ENCODE measurements at regions not wholly inside any gene's neighbourhood (a gene's known extent, or its start where the extent isn't known, plus 50 kb on each side); places are given as distances from the start of the nearest gene placed in this dataset.

DNA sequence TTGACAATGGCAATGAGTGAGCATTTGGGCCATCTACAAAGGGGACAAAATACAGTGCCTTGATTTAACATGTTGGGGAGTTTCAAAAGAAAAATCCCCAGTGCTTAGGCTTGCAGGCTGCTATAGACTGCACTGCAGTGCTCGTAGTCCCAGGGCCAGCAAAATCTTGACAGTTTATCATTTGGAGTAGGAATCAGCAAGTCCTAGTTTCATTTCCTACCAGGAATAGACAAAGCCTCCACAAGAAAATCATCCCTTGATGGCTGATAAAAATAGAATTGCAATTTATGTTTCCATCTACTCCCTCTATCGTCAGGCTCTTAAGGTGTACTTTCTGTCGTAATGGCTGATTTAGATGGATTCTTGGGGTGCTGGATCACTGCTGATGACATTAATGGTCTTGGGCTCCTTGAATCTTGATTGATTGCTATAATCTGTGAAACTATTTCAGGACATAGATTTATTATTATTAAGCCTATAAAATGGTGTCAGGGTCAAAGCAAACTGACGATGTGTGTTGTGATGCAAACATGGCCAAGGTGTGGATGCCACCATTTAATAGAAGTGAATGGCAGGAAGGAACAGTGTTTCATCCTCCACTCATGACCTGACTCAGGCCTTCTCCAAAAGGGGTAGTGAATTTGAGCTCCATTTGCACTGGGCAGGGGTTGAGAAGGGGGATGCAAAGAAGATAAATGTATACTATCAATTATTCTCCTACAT lies 171.7 kb downstream of the PIK3R1 start:
- no peaks in the 10 kb centered on the region for H3K9me3 ChIP-seq (ENCODE audit: control insufficient read depth in 2 of 3, insufficient read depth in 1 of 3, low read length in 3 of 3)
- H3K27ac ChIP-seq (ENCODE audit: low read depth in 2 of 2, low read length in 2 of 2): no peak overlapping the region
- H3K4me3 ChIP-seq (ENCODE audit: low read length in 3 of 3): no peak overlapping the region
- no peaks in the 10 kb centered on the region for H3K36me3 ChIP-seq (ENCODE audit: control insufficient read depth in 2 of 3, insufficient read depth in 3 of 3, low read length in 3 of 3)
- H3K27me3 ChIP-seq (ENCODE audit: control insufficient read depth, insufficient read depth, low read length): no peaks in the 10 kb centered on the region
- no peak overlapping the region for H3K9ac ChIP-seq (ENCODE audit: low read length in 3 of 3)
- DNase-seq (no peak), FAIRE-seq (no peak)
- no peaks in the 10 kb centered on the region for H3K4me1 ChIP-seq (ENCODE audit: control insufficient read depth in 2 of 3, insufficient read depth in 2 of 3, low read depth in 1 of 3, low read length in 3 of 3)
- intact Hi-C loops (cut with DNase I): no loop called here
- TF ChIP-seq, protein P1, sequence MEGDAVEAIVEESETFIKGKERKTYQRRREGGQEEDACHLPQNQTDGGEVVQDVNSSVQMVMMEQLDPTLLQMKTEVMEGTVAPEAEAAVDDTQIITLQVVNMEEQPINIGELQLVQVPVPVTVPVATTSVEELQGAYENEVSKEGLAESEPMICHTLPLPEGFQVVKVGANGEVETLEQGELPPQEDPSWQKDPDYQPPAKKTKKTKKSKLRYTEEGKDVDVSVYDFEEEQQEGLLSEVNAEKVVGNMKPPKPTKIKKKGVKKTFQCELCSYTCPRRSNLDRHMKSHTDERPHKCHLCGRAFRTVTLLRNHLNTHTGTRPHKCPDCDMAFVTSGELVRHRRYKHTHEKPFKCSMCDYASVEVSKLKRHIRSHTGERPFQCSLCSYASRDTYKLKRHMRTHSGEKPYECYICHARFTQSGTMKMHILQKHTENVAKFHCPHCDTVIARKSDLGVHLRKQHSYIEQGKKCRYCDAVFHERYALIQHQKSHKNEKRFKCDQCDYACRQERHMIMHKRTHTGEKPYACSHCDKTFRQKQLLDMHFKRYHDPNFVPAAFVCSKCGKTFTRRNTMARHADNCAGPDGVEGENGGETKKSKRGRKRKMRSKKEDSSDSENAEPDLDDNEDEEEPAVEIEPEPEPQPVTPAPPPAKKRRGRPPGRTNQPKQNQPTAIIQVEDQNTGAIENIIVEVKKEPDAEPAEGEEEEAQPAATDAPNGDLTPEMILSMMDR (IDR thresholded peaks at IDR 0.05; ENCODE audit: borderline replicate concordance, extremely low read depth, insufficient read depth): no peak

DNA sequence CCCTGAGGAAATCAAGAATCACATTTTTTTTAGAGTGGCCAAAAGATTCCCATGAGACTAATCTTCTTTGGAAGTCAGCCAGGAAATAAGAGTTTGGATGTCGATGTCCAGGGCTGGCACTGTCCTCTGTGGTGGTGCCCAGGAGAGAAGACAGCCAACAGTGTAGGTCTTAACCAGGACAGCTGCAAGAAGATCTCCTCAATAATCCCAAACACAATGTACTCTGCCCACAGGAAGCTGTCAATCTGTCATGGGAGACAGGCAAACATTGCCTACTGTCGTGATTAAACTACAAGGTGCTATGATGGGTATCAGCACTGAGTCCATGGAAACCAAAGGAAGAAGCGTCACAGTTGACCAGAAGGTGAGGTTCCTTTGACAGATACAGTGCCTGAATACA lies 174.1 kb downstream of the PIK3R1 start:
- Histone ChIP-seq H3K4me3 (ENCODE audit: low read length in 3 of 3) (no peak overlapping the region), H3K27ac (ENCODE audit: low read depth in 2 of 2, low read length in 2 of 2) (no peak overlapping the region), H3K4me1 (ENCODE audit: control insufficient read depth in 2 of 3, insufficient read depth in 2 of 3, low read depth in 1 of 3, low read length in 3 of 3) (no peaks in the 10 kb centered on the region), H3K9me3 (ENCODE audit: control insufficient read depth in 2 of 3, insufficient read depth in 1 of 3, low read length in 3 of 3) (no peaks in the 10 kb centered on the region), H3K9ac (ENCODE audit: low read length in 3 of 3) (no peak overlapping the region), H3K36me3 (ENCODE audit: control insufficient read depth in 2 of 3, insufficient read depth in 3 of 3, low read length in 3 of 3) (no peaks in the 10 kb centered on the region), H3K27me3 (ENCODE audit: control insufficient read depth, insufficient read depth, low read length) (no peaks in the 10 kb centered on the region)
- no peak for DNase-seq
- no peak for FAIRE-seq
- TF ChIP-seq, protein P1 (IDR thresholded peaks at IDR 0.05; ENCODE audit: borderline replicate concordance, extremely low read depth, insufficient read depth): no peak
- intact Hi-C loops (cut with DNase I): no loop called here

DNA sequence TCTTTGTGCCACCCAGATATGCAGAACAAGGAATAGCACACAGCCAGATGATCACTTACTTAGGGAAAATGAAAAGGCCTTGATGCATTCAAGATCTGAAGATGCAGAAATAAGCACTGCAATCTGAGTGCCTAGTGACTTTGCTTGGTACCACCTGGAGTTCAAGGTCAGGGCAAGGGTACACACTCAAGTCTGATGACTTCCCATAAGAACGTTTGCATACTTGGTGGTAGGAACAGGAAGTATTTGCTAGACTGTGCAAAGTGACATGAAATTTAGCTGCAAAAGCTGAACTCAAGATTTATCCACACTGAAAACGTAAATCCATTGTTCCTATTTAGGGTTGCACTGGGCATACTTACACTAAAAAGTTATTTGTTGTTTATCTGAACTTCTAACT lies 177.1 kb downstream of the PIK3R1 start:
- TF ChIP-seq, protein P1 (IDR thresholded peaks at IDR 0.05; ENCODE audit: borderline replicate concordance, extremely low read depth, insufficient read depth): no peak
- no peak for DNase-seq
- no peaks in the 10 kb centered on the region for H3K27me3 ChIP-seq (ENCODE audit: control insufficient read depth, insufficient read depth, low read length)
- no peaks in the 10 kb centered on the region for H3K36me3 ChIP-seq (ENCODE audit: control insufficient read depth in 2 of 3, insufficient read depth in 3 of 3, low read length in 3 of 3)
- no peak overlapping the region for H3K27ac ChIP-seq (ENCODE audit: low read depth in 2 of 2, low read length in 2 of 2)
- FAIRE-seq: no peak
- H3K4me1 ChIP-seq (ENCODE audit: control insufficient read depth in 2 of 3, insufficient read depth in 2 of 3, low read depth in 1 of 3, low read length in 3 of 3): peaks cover 0 to 10% (median 3%) of the 10 kb centered on the region in 3 donors
- intact Hi-C loops (cut with DNase I): no loop called here
- H3K4me3 ChIP-seq (ENCODE audit: low read length in 3 of 3): no peak overlapping the region
- no peaks in the 10 kb centered on the region for H3K9me3 ChIP-seq (ENCODE audit: control insufficient read depth in 2 of 3, insufficient read depth in 1 of 3, low read length in 3 of 3)
- H3K9ac ChIP-seq (ENCODE audit: low read length in 3 of 3): no peak overlapping the region

Data from kidney (tissue), 13 donors.